ENCODE measurements at regions not wholly inside any gene's neighbourhood (a gene's known extent, or its start where the extent isn't known, plus 50 kb on each side); places are given as distances from the start of the nearest gene placed in this dataset.

GRCh38 chr3:86168512-86168911, 822.4 kb downstream of the VGLL3 start:
- Histone ChIP-seq H3K4me2 (no peak overlapping the region), H3K9me2 (ENCODE audit: insufficient read depth) (no peaks in the 10 kb centered on the region), H3K79me2 (ENCODE audit: low read depth) (no peaks in the 10 kb centered on the region), H3K36me3 (ENCODE audit: low read depth) (no peaks in the 10 kb centered on the region), H3K27me3 (ENCODE audit: insufficient read depth, low read depth) (no peaks in the 10 kb centered on the region), H2AFZ (no peak overlapping the region), H3K27ac (no peak overlapping the region), H3K9me3 (ENCODE audit: insufficient read depth, low read depth) (no peaks in the 10 kb centered on the region), H3K4me1 (replicated peaks; ENCODE audit: insufficient read depth) (no peaks in the 10 kb centered on the region), H4K20me1 (ENCODE audit: insufficient read depth) (no peaks in the 10 kb centered on the region), H3K4me3 (no peak overlapping the region), H3F3A (ENCODE audit: insufficient read depth, low read depth) (no peaks in the 10 kb centered on the region)
- POLR2A ChIA-PET (ENCODE audit: unreplicated experiment): no interaction called here
- intact Hi-C loops (cut with micrococcal nuclease; ENCODE audit: unreplicated experiment): no loop called here
- no peak for DNase-seq
- BruUV-seq (replicated peaks): no TSS peak
- no peak for TF ChIP-seq EZH2 (IDR thresholded peaks at IDR 0.05; ENCODE audit: low read depth)
- no peak for TF ChIP-seq CTCF (conservative IDR thresholded peaks at IDR 0.05)
- CTCF ChIA-PET: no interaction called here

DNA sequence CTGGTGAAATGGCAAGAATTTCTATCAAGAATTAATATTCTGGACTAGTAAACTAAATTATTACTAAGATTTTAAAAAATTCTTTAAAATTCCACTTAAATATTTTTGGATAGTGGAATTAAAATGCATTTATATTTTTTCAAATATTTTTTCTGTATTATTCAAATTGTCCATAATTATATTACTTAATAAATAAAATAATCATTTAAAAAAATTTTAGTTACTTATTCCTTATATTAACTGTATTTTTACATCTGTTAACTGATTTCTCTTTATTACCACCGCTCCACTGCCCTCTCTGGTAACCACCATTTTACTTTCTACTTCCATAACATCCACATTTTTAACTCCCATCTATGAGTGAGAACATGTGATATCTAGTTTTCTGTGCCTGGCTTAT, 828.4 kb downstream of the VGLL3 start:
- no peak overlapping the region for H3K27ac ChIP-seq
- H2AFZ ChIP-seq: no peak overlapping the region
- BruUV-seq (replicated peaks): no TSS peak
- no peaks in the 10 kb centered on the region for H3K36me3 ChIP-seq (ENCODE audit: low read depth)
- no peak overlapping the region for H3K4me3 ChIP-seq
- no peak for TF ChIP-seq EZH2 (IDR thresholded peaks at IDR 0.05; ENCODE audit: low read depth)
- no peak for TF ChIP-seq CTCF (conservative IDR thresholded peaks at IDR 0.05)
- no peaks in the 10 kb centered on the region for H3K27me3 ChIP-seq (ENCODE audit: insufficient read depth, low read depth)
- no peaks in the 10 kb centered on the region for H4K20me1 ChIP-seq (ENCODE audit: insufficient read depth)
- H3K4me2 ChIP-seq: no peak overlapping the region
- no peaks in the 10 kb centered on the region; the same call in 1 of the 2 replicates for H3K9me2 ChIP-seq (ENCODE audit: insufficient read depth)
- no peaks in the 10 kb centered on the region for H3K9me3 ChIP-seq (ENCODE audit: insufficient read depth, low read depth)
- DNase-seq: no peak
- POLR2A ChIA-PET (ENCODE audit: unreplicated experiment): no interaction called here
- no peaks in the 10 kb centered on the region for H3F3A ChIP-seq (ENCODE audit: insufficient read depth, low read depth)
- no peaks in the 10 kb centered on the region for H3K79me2 ChIP-seq (ENCODE audit: low read depth)
- intact Hi-C loops (cut with micrococcal nuclease; ENCODE audit: unreplicated experiment): no loop called here
- CTCF ChIA-PET: no interaction called here
- H3K4me1 ChIP-seq (replicated peaks; ENCODE audit: insufficient read depth): no peaks in the 10 kb centered on the region

GRCh38 chr3:86161493-86161892, 829.5 kb downstream of the VGLL3 start:
- POLR2A ChIA-PET (ENCODE audit: unreplicated experiment): no interaction called here
- CTCF ChIA-PET: no interaction called here
- no peaks in the 10 kb centered on the region for H3K9me3 ChIP-seq (ENCODE audit: insufficient read depth, low read depth)
- no peaks in the 10 kb centered on the region for H3K4me1 ChIP-seq (replicated peaks; ENCODE audit: insufficient read depth)
- H3K79me2 ChIP-seq (ENCODE audit: low read depth): no peaks in the 10 kb centered on the region
- no peaks in the 10 kb centered on the region for H4K20me1 ChIP-seq (ENCODE audit: insufficient read depth)
- no peaks in the 10 kb centered on the region for H3F3A ChIP-seq (ENCODE audit: insufficient read depth, low read depth)
- H3K4me3 ChIP-seq: no peak overlapping the region
- no peak overlapping the region for H3K27ac ChIP-seq
- no peak for DNase-seq
- H3K27me3 ChIP-seq (ENCODE audit: insufficient read depth, low read depth): no peaks in the 10 kb centered on the region
- no peaks in the 10 kb centered on the region for H3K36me3 ChIP-seq (ENCODE audit: low read depth)
- H3K9me2 ChIP-seq (ENCODE audit: insufficient read depth): no peaks in the 10 kb centered on the region; the same call in 1 of the 2 replicates
- TF ChIP-seq EZH2 (IDR thresholded peaks at IDR 0.05; ENCODE audit: low read depth): no peak
- TF ChIP-seq CTCF (conservative IDR thresholded peaks at IDR 0.05): no peak
- intact Hi-C loops (cut with micrococcal nuclease; ENCODE audit: unreplicated experiment): no loop called here
- BruUV-seq (replicated peaks): no TSS peak
- H2AFZ ChIP-seq: no peak overlapping the region
- no peak overlapping the region for H3K4me2 ChIP-seq
